ENCODE measurements at regions not wholly inside any gene's neighbourhood (a gene's known extent, or its start where the extent isn't known, plus 50 kb on each side); places are given as distances from the start of the nearest gene placed in this dataset.

DNA sequence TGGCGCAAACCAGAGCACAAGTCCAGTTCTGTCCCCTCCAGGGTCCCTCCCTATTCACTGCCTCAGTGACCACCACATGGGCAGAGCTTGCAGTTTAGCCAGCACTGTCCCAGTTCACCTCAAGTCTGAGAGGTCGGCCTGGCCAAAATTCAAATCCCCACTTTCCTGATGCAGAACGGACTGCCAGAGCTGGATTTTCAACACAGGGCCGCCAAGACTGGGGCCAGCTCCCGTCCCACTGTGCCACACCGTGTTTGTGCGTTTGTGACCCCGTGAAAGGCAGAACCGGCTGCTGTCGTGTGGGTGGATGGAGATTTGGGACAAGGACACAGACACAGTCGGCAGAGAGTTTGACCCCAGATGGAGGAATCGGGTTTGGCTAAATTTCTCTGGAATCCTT is 176.7 kb downstream of the URI1 start:
- ChIA-PET CTCF (no interaction called here), POLR2A (ENCODE audit: low non-redundant PET) (no interaction called here)
- no peak for DNase-seq (ENCODE audit: low spot score)
- no peak overlapping the region for H3K27ac ChIP-seq
- TF ChIP-seq, protein P1, sequence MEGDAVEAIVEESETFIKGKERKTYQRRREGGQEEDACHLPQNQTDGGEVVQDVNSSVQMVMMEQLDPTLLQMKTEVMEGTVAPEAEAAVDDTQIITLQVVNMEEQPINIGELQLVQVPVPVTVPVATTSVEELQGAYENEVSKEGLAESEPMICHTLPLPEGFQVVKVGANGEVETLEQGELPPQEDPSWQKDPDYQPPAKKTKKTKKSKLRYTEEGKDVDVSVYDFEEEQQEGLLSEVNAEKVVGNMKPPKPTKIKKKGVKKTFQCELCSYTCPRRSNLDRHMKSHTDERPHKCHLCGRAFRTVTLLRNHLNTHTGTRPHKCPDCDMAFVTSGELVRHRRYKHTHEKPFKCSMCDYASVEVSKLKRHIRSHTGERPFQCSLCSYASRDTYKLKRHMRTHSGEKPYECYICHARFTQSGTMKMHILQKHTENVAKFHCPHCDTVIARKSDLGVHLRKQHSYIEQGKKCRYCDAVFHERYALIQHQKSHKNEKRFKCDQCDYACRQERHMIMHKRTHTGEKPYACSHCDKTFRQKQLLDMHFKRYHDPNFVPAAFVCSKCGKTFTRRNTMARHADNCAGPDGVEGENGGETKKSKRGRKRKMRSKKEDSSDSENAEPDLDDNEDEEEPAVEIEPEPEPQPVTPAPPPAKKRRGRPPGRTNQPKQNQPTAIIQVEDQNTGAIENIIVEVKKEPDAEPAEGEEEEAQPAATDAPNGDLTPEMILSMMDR (conservative IDR thresholded peaks at IDR 0.05; ENCODE audit: low read depth) = no peak

DNA sequence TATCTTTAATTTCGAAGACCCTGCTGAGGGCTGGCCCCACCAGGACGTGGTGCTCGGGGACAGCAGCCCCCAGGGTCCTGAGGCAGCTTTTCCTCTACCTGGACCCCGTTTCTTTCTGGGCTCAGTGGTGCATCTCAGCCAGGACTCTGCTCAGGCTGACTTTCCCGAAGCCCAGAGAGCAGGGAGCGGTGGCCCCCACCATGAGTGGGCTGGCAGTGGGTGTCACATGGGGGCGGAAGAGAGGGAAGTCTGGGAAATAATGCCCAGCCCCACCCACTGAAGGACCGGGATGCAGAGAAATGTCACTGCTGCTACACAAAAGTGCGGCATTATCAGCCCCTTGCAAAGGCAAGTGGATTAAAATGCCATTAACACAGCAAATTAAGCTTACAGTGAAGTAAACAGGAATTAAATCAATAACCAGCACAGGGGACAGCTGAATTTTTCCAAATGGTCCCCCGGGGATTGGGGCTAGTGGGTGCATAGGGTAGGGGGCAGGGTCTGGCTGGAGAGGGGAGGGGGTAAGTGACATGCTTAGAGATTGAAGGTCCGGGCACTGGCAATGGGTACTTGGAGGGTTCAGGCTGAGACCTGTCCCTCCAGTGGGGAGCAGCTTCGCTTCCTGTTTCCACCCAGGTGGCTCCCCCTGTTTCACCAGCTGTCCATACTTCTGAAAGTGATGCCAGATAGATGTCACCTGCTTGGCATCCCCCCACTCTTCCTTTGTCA is 177.3 kb downstream of the URI1 start:
- ChIA-PET POLR2A (ENCODE audit: low non-redundant PET) (no interaction called here), CTCF (no interaction called here)
- DNase-seq (ENCODE audit: low spot score) = no peak
- TF ChIP-seq, protein P1 (conservative IDR thresholded peaks at IDR 0.05; ENCODE audit: low read depth) = no peak
- H3K27ac ChIP-seq = no peak overlapping the region

DNA sequence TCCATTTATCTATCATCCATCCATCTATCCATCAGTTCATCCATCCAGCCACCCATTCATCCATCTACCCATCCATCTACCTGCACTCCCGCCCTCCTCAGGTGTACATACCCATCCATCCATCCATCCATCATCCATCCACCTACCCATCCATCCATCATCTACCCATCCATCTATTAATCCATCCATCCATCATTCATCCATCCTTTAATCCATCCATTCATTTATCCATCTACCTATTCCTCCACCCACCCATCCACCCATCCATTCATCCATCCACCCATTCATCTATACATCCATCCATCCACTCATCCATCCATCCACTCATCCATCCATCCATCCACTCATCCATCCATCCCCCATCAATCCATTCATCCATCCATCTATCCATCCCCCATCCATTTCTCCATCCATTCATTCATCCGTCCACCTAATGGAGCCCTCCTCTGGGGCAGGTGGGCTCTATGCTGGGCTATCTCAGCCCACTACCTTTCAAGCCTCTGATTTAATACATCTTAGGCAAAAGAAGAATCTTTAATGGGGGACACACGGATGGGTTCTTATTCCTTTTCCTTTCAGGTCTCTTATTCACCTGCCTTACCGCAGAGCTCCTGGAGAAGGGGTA is 178.9 kb downstream of the URI1 start:
- DNase-seq (ENCODE audit: low spot score) = no peak
- TF ChIP-seq, protein P1 (conservative IDR thresholded peaks at IDR 0.05; ENCODE audit: low read depth) = no peak
- ChIA-PET CTCF (no interaction called here), POLR2A (ENCODE audit: low non-redundant PET) (no interaction called here)
- H3K27ac ChIP-seq = no peak overlapping the region

DNA sequence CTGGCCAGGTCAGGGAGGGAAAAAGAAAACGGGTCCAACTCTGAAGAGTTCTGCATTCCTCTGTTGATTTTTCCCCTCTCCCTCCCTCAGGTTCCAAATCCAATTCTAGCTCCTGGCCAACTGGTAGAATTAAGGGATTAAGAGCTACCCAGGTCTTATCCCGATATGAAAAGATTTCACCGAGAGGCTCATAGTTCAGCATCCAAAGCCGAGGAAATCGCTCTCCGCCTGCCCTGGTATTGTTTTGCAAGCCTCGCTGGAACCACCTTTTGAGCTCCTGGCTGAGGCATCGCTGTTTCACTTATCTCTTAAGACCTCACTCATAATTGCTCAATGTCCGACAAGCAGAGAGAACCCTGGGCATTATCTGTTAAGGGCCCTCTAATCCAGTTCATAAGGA is 180.4 kb downstream of the URI1 start:
- ChIA-PET CTCF (no interaction called here), POLR2A (ENCODE audit: low non-redundant PET) (no interaction called here)
- DNase-seq (ENCODE audit: low spot score) = no peak
- TF ChIP-seq, protein P1 (conservative IDR thresholded peaks at IDR 0.05; ENCODE audit: low read depth) = no peak
- no peak overlapping the region for H3K27ac ChIP-seq

DNA sequence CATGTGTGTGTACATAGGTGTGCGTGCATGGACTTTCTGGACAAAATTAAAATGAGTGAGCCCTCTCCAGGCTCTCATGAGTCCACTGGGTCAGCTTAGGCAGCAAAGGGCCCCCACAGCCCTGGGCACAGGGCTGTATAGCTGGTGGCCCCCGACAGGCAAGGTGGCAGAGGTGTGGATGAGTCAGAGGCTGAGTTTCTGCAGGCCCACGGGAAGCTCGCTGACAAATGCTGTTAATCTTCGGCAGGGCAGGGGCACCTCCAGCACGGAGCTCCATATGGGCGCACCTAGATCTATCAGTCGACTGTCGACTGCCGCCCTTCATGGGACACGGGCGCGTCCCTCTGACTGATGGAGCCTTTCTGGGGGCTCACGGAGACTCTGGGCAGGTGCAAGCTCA is 181.1 kb downstream of the URI1 start:
- CTCF ChIA-PET = interaction anchor here (0.6 kb wide), 1 partner anchor 305 kb away, joined by 3 read pairs; no protein-coding TSS in a partner anchor
- TF ChIP-seq, protein P1 (conservative IDR thresholded peaks at IDR 0.05; ENCODE audit: low read depth) = no peak
- no peak overlapping the region for H3K27ac ChIP-seq
- POLR2A ChIA-PET (ENCODE audit: low non-redundant PET) = no interaction called here
- DNase-seq (ENCODE audit: low spot score) = no peak

DNA sequence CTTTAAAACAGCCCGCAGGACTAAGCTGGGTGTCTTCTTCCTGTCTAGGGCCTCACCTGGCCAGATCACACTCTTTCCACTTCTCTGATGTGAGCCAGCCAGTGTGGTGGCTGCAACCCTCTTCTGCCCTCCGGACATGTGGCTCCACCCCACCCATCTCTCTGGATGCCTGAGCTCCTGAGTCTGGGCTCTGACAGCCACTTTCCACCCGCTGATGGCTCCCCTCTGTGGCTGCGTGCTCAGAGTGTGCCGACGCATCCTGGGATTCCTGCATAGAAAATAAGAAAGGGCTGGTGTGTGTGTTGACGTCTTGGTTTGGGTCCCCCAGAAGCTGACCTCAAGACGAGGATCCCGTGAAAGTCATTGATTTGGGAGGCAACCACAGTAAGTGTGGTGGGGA is 181.6 kb downstream of the URI1 start:
- CTCF ChIA-PET = interaction anchor here (0.6 kb wide), 1 partner anchor 157 kb away, joined by 3 read pairs; no protein-coding TSS in a partner anchor
- POLR2A ChIA-PET (ENCODE audit: low non-redundant PET) = no interaction called here
- DNase-seq (ENCODE audit: low spot score) = no peak
- H3K27ac ChIP-seq = no peak overlapping the region
- TF ChIP-seq, protein P1 (conservative IDR thresholded peaks at IDR 0.05; ENCODE audit: low read depth) = no peak
